ENCODE measurements at regions not wholly inside any gene's neighbourhood (a gene's known extent, or its start where the extent isn't known, plus 50 kb on each side); places are given as distances from the start of the nearest gene placed in this dataset.

GRCh38 chr6:77017537-77017936, 445.8 kb downstream of the HTR1B start:
- Histone ChIP-seq H3K4me3 (ENCODE audit: control insufficient read depth in 2 of 3, extremely low read depth in 1 of 3, insufficient read depth in 2 of 3, low read depth in 1 of 3, low read length in 3 of 3) (no peak overlapping the region), H3K9me1 (ENCODE audit: control insufficient read depth, extremely low read depth, insufficient read depth, low read length) (no peaks in the 10 kb centered on the region), H3K4me1 (ENCODE audit: control insufficient read depth, extremely low read depth, insufficient read depth, low read length) (no peaks in the 10 kb centered on the region), H2AFZ (ENCODE audit: control insufficient read depth, low read length) (no peak overlapping the region), H3K27ac (ENCODE audit: control insufficient read depth, insufficient read depth, low read length) (no peak overlapping the region), H3K27me3 (ENCODE audit: control insufficient read depth, extremely low read depth, insufficient read depth, low read length) (no peaks in the 10 kb centered on the region), H4K20me1 (ENCODE audit: control insufficient read depth, extremely low read depth, insufficient read depth, low read length) (no peaks in the 10 kb centered on the region), H3K36me3 (ENCODE audit: control insufficient read depth in 2 of 2, extremely low read depth in 1 of 2, insufficient read depth in 2 of 2, low read length in 2 of 2) (no peaks in the 10 kb centered on the region), H3K79me2 (ENCODE audit: control insufficient read depth, insufficient read depth, low read length) (no peaks in the 10 kb centered on the region), H3K9ac (ENCODE audit: control insufficient read depth, extremely low read depth, insufficient read depth, low read length) (no peak overlapping the region), H3K9me3 (ENCODE audit: control insufficient read depth, low read depth, low read length) (no peaks in the 10 kb centered on the region), H3K4me2 (ENCODE audit: control insufficient read depth, extremely low read depth, insufficient read depth, low read depth, low read length) (no peak overlapping the region)
- DNase-seq (ENCODE audit: low read depth, low spot score), result no peak
- dilution Hi-C loops (cut with MboI; ENCODE audit: extremely low pct_ligation_motif_present, low sequenced_read_pairs), result no loop called here
- TF ChIP-seq EZH2 (IDR thresholded peaks at IDR 0.05; ENCODE audit: low read length) (no peak), CTCF (optimal IDR thresholded peaks at IDR 0.05 in 1 of 3, IDR thresholded peaks at IDR 0.05 in 1 of 3, conservative IDR thresholded peaks at IDR 0.05 in 1 of 3; ENCODE audit: extremely low read depth in 1 of 3, insufficient read depth in 2 of 3, low read length in 3 of 3) (no peak)
- no peak for FAIRE-seq

- Histone ChIP-seq H3K27me3 (ENCODE audit: control insufficient read depth, extremely low read depth, insufficient read depth, low read length) (no peaks in the 10 kb centered on the region), H3K4me1 (ENCODE audit: control insufficient read depth, extremely low read depth, insufficient read depth, low read length) (no peaks in the 10 kb centered on the region), H3K4me2 (ENCODE audit: control insufficient read depth, extremely low read depth, insufficient read depth, low read depth, low read length) (no peak overlapping the region), H3K79me2 (ENCODE audit: control insufficient read depth, insufficient read depth, low read length) (no peaks in the 10 kb centered on the region), H2AFZ (ENCODE audit: control insufficient read depth, low read length) (no peak overlapping the region), H3K9me1 (ENCODE audit: control insufficient read depth, extremely low read depth, insufficient read depth, low read length) (no peaks in the 10 kb centered on the region), H4K20me1 (ENCODE audit: control insufficient read depth, extremely low read depth, insufficient read depth, low read length) (no peaks in the 10 kb centered on the region), H3K27ac (ENCODE audit: control insufficient read depth, insufficient read depth, low read length) (no peak overlapping the region), H3K9ac (ENCODE audit: control insufficient read depth, extremely low read depth, insufficient read depth, low read length) (no peak overlapping the region), H3K9me3 (ENCODE audit: control insufficient read depth, low read depth, low read length) (no peaks in the 10 kb centered on the region), H3K36me3 (ENCODE audit: control insufficient read depth in 2 of 2, extremely low read depth in 1 of 2, insufficient read depth in 2 of 2, low read length in 2 of 2) (no peaks in the 10 kb centered on the region), H3K4me3 (ENCODE audit: control insufficient read depth in 2 of 3, extremely low read depth in 1 of 3, insufficient read depth in 2 of 3, low read depth in 1 of 3, low read length in 3 of 3) (no peak overlapping the region)
- TF ChIP-seq EZH2 (IDR thresholded peaks at IDR 0.05; ENCODE audit: low read length) (no peak), CTCF (optimal IDR thresholded peaks at IDR 0.05 in 1 of 3, IDR thresholded peaks at IDR 0.05 in 1 of 3, conservative IDR thresholded peaks at IDR 0.05 in 1 of 3; ENCODE audit: extremely low read depth in 1 of 3, insufficient read depth in 2 of 3, low read length in 3 of 3) (no peak)
- dilution Hi-C loops (cut with MboI; ENCODE audit: extremely low pct_ligation_motif_present, low sequenced_read_pairs), result no loop called here
- DNase-seq (ENCODE audit: low read depth, low spot score) (no peak), FAIRE-seq (no peak)
These were observed 447.9 kb downstream of the HTR1B start for GRCh38 chr6:77015350-77015749.

Data from keratinocyte (primary cell).